HK-2 (cell line): ENCODE measurements at regions not wholly inside any gene's neighbourhood (a gene's known extent, or its start where the extent isn't known, plus 50 kb on each side); places are given as distances from the start of the nearest gene placed in this dataset.
"Not testable (repeated sequence)": the region's sequence is repeated elsewhere in the genome, so short reads cannot be mapped to it uniquely, and the experiment has no call there.

Experiments
- DNase-seq: peaks from one replicate; pipeline ENCODE4 v3.0.0-alpha.2; 2018; ENCODE audit not compliant: unreplicated experiment

GRCh38 chr2:175872721-175873120 lies 129.3 kb downstream of the LNPK start:
- DNase-seq = no peak

GRCh38 chr2:175872005-175872348 lies 130.1 kb downstream of the LNPK start:
- DNase-seq = no peak

- no peak for DNase-seq
These were observed 130.6 kb downstream of the LNPK start for GRCh38 chr2:175871331-175872004.

- DNase-seq = no peak
These were observed 136.4 kb downstream of the LNPK start for GRCh38 chr2:175865716-175866115.

GRCh38 chr2:175864137-175864850 lies 137.8 kb downstream of the LNPK start:
- no peak for DNase-seq

GRCh38 chr2:175861958-175862357 lies 140.1 kb downstream of the LNPK start:
- DNase-seq = no peak

- DNase-seq = peak; percentile 19
These were observed 146.1 kb downstream of the LNPK start for GRCh38 chr2:175855794-175856453.

- no peak for DNase-seq
These were observed 146.8 kb downstream of the LNPK start for GRCh38 chr2:175855236-175855635.

GRCh38 chr2:175854665-175855064 lies 147.4 kb downstream of the LNPK start:
- no peak for DNase-seq

GRCh38 chr2:175854129-175854528 lies 147.9 kb downstream of the LNPK start:
- no peak for DNase-seq

- DNase-seq = no peak
These were observed 148.5 kb downstream of the LNPK start for GRCh38 chr2:175853616-175853890.

- no peak for DNase-seq
These were observed 149.0 kb downstream of the LNPK start for GRCh38 chr2:175852879-175853615.

GRCh38 chr2:175847128-175847527 lies 154.9 kb downstream of the LNPK start:
- DNase-seq = no peak

- DNase-seq = no peak
These were observed 157.9 kb downstream of the LNPK start for GRCh38 chr2:175844169-175844568.

GRCh38 chr2:175843625-175844024 lies 158.4 kb downstream of the LNPK start:
- DNase-seq = no peak

GRCh38 chr2:175842996-175843395 lies 159.1 kb downstream of the LNPK start:
- no peak for DNase-seq

- not testable (repeated sequence) for DNase-seq
These were observed 161.3 kb downstream of the LNPK start for GRCh38 chr2:175840765-175841164.

GRCh38 chr2:175840256-175840655 lies 161.8 kb downstream of the LNPK start:
- no peak for DNase-seq

- no peak for DNase-seq
These were observed 163.1 kb downstream of the LNPK start for GRCh38 chr2:175838979-175839378.

GRCh38 chr2:175837046-175837445 lies 165.0 kb downstream of the LNPK start:
- DNase-seq = no peak

GRCh38 chr2:175836361-175836760 lies 165.7 kb downstream of the LNPK start:
- no peak for DNase-seq

- no peak for DNase-seq
These were observed 167.6 kb downstream of the LNPK start for GRCh38 chr2:175834477-175834876.

- DNase-seq = no peak
These were observed 169.2 kb downstream of the LNPK start for GRCh38 chr2:175832866-175833265.
